ENCODE measurements at regions not wholly inside any gene's neighbourhood (a gene's known extent, or its start where the extent isn't known, plus 50 kb on each side); places are given as distances from the start of the nearest gene placed in this dataset.

GRCh38 chr6:133583907-133584427 lies 304.9 kb upstream of the TCF21 start:
- no peak for DNase-seq (ENCODE audit: low spot score)

GRCh38 chr6:133584823-133585222 lies 304.1 kb upstream of the TCF21 start:
- no peak for DNase-seq (ENCODE audit: low spot score)

- DNase-seq (ENCODE audit: low spot score) = no peak
These were observed 302.9 kb upstream of the TCF21 start for GRCh38 chr6:133585978-133586377.

GRCh38 chr6:133587546-133588160 lies 301.3 kb upstream of the TCF21 start:
- DNase-seq (ENCODE audit: low spot score) = peak; percentile 66

- no peak for DNase-seq (ENCODE audit: low spot score)
These were observed 298.7 kb upstream of the TCF21 start for GRCh38 chr6:133590196-133590595.

GRCh38 chr6:133590814-133591213 lies 298.1 kb upstream of the TCF21 start:
- DNase-seq (ENCODE audit: low spot score) = no peak

- DNase-seq (ENCODE audit: low spot score) = no peak
These were observed 297.6 kb upstream of the TCF21 start for GRCh38 chr6:133591275-133591674.

GRCh38 chr6:133594652-133595110 lies 294.2 kb upstream of the TCF21 start:
- no peak for DNase-seq (ENCODE audit: low spot score)

GRCh38 chr6:133595111-133595761 lies 293.7 kb upstream of the TCF21 start:
- DNase-seq (ENCODE audit: low spot score) = no peak

GRCh38 chr6:133606852-133607251 lies 282.1 kb upstream of the TCF21 start:
- DNase-seq (ENCODE audit: low spot score) = no peak

- DNase-seq (ENCODE audit: low spot score) = no peak
These were observed 280.3 kb upstream of the TCF21 start for GRCh38 chr6:133608620-133609019.

- peak; percentile 92 for DNase-seq (ENCODE audit: low spot score)
These were observed 279.3 kb upstream of the TCF21 start for GRCh38 chr6:133609415-133610226.

- DNase-seq (ENCODE audit: low spot score) = peak; percentile 29
These were observed 278.6 kb upstream of the TCF21 start for GRCh38 chr6:133610227-133610840.

- DNase-seq (ENCODE audit: low spot score) = no peak
These were observed 277.9 kb upstream of the TCF21 start for GRCh38 chr6:133610971-133611370.

GRCh38 chr6:133612459-133612858 lies 276.5 kb upstream of the TCF21 start:
- DNase-seq (ENCODE audit: low spot score) = no peak

GRCh38 chr6:133613211-133613610 lies 275.7 kb upstream of the TCF21 start:
- no peak for DNase-seq (ENCODE audit: low spot score)

GRCh38 chr6:133621751-133622150 lies 267.2 kb upstream of the TCF21 start:
- peak; percentile 40 for DNase-seq (ENCODE audit: low spot score)

GRCh38 chr6:133623065-133623464 lies 265.8 kb upstream of the TCF21 start:
- peak; percentile 62 for DNase-seq (ENCODE audit: low spot score)

GRCh38 chr6:133623621-133624020 lies 265.3 kb upstream of the TCF21 start:
- no peak for DNase-seq (ENCODE audit: low spot score)

- DNase-seq (ENCODE audit: low spot score) = no peak
These were observed 262.7 kb upstream of the TCF21 start for GRCh38 chr6:133626096-133626666.

- no peak for DNase-seq (ENCODE audit: low spot score)
These were observed 258.9 kb upstream of the TCF21 start for GRCh38 chr6:133629970-133630369.

GRCh38 chr6:133630651-133631050 lies 258.3 kb upstream of the TCF21 start:
- peak; percentile 18 for DNase-seq (ENCODE audit: low spot score)
